CD14-positive monocyte (primary cell): ENCODE measurements at regions not wholly inside any gene's neighbourhood (a gene's known extent, or its start where the extent isn't known, plus 50 kb on each side); places are given as distances from the start of the nearest gene placed in this dataset.

Source experiments
- DNase-seq, 3 donors: peaks; one replicate each; pipeline ENCODE4 v3.0.0-alpha.2; 2011 to 2022
- H2AFZ ChIP-seq: 2 replicates; pipeline ENCODE4 v1.6.0; 2012; ENCODE audit warnings: mild to moderate bottlenecking, low read depth, low read length, inconsistent platforms; ENCODE audit not compliant: insufficient read depth, poor library complexity, severe bottlenecking
- H3K27ac ChIP-seq, 2 donors: 1 replicate in 1 of 2; 2 replicates in 1 of 2; pipeline ENCODE4 v1.5.1; 2012 to 2013; ENCODE audit warnings: low read length in 2 of 2, control low read depth in 1 of 2, inconsistent platforms in 1 of 2, low read depth in 1 of 2, mild to moderate bottlenecking in 1 of 2
- H3K27me3 ChIP-seq, 2 donors: one replicate each; pipeline versions ENCODE4 v1.6.0 to v1.6.1; 2011 to 2013; ENCODE audit warnings: low read length in 2 of 2; ENCODE audit not compliant: control insufficient read depth in 2 of 2, insufficient read depth in 2 of 2
- H3K36me3 ChIP-seq, 2 donors: replicated peaks in 1 of 2; 1 replicate in 1 of 2; 2 replicates in 1 of 2; pipeline versions ENCODE4 v1.5.1 to v1.6.1; 2012 to 2013; ENCODE audit warnings: low read length in 2 of 2, control low read depth in 1 of 2, inconsistent platforms in 1 of 2, mild to moderate bottlenecking in 1 of 2; ENCODE audit not compliant: insufficient read depth in 2 of 2, control insufficient read depth in 1 of 2
- H3K4me1 ChIP-seq, 2 donors: 1 replicate in 1 of 2; 2 replicates in 1 of 2; pipeline versions ENCODE4 v1.5.1 to v1.6.1; 2012 to 2013; ENCODE audit warnings: low read length in 2 of 2, control low read depth in 1 of 2, inconsistent platforms in 1 of 2, mild to moderate bottlenecking in 1 of 2, moderate library complexity in 1 of 2; ENCODE audit not compliant: insufficient read depth in 2 of 2, control insufficient read depth in 1 of 2
- H3K4me2 ChIP-seq: replicated peaks from 2 replicates; pipeline ENCODE3; 2012; ENCODE audit warnings: low read length, moderate library complexity, mild to moderate bottlenecking; ENCODE audit not compliant: poor library complexity, severe bottlenecking; ENCODE audit errors: extremely low read depth
- H3K4me3 ChIP-seq, 3 experiments: fragments of 200-600 bp in 1 of 3; sonication (generic) in 1 of 3; replicated peaks in 1 of 3; 1 replicate in 2 of 3; 2 replicates in 1 of 3; pipeline ENCODE4 v1.5.1; 2011 to 2013; ENCODE audit warnings: low read length in 3 of 3, mild to moderate bottlenecking in 3 of 3, control low read depth in 2 of 3, low read depth in 2 of 3, inconsistent platforms in 1 of 3, moderate library complexity in 1 of 3
- H3K79me2 ChIP-seq: 2 replicates; pipeline ENCODE4 v1.6.0; 2012; ENCODE audit warnings: mild to moderate bottlenecking, control low read depth, inconsistent platforms, low read length, moderate library complexity; ENCODE audit not compliant: insufficient read depth
- H3K9ac ChIP-seq: 2 replicates; pipeline ENCODE4 v1.6.0; 2017; ENCODE audit warnings: low read length, mild to moderate bottlenecking; ENCODE audit not compliant: insufficient read depth, poor library complexity, severe bottlenecking
- H3K9me3 ChIP-seq, 2 donors: replicated peaks in 1 of 2; 1 replicate in 1 of 2; 2 replicates in 1 of 2; pipeline versions ENCODE4 v1.5.1 to v1.6.1; 2012 to 2013; ENCODE audit warnings: low read length in 2 of 2, control low read depth in 1 of 2; ENCODE audit not compliant: control insufficient read depth in 1 of 2, insufficient read depth in 1 of 2
- H4K20me1 ChIP-seq: 2 replicates; pipeline ENCODE4 v1.6.0; 2012; ENCODE audit warnings: mild to moderate bottlenecking, low read length, control low read depth, moderate library complexity; ENCODE audit not compliant: insufficient read depth
- H3K27ac Mint-ChIP-seq, 7 donors: one replicate each; pipeline ENCODE4 v1.8.0; 2020; ENCODE audit warnings: mild to moderate bottlenecking in 7 of 7, mixed read lengths in 7 of 7, moderate library complexity in 6 of 7, inconsistent platforms in 2 of 7
- H3K27me3 Mint-ChIP-seq, 3 donors: one replicate each; pipeline ENCODE4 v1.8.0; 2021 to 2022; ENCODE audit warnings: low read depth in 3 of 3, mild to moderate bottlenecking in 3 of 3, mixed read lengths in 3 of 3, moderate library complexity in 3 of 3, inconsistent platforms in 1 of 3
- H3K36me3 Mint-ChIP-seq, 2 donors: one replicate each; pipeline ENCODE4 v1.8.0; 2020; ENCODE audit warnings: mixed read lengths in 2 of 2, inconsistent platforms in 1 of 2, mild to moderate bottlenecking in 1 of 2
- H3K4me1 Mint-ChIP-seq: one replicate; pipeline ENCODE4 v1.8.0; 2020; ENCODE audit warnings: mild to moderate bottlenecking, mixed read lengths
- H3K4me3 Mint-ChIP-seq, 2 donors: one replicate each; pipeline ENCODE4 v1.8.0; 2020; ENCODE audit warnings: mild to moderate bottlenecking in 2 of 2, mixed read lengths in 2 of 2, moderate library complexity in 1 of 2
- H3K9me3 Mint-ChIP-seq, 7 donors: one replicate each; pipeline ENCODE4 v1.8.0; 2020 to 2022; ENCODE audit warnings: mixed read lengths in 7 of 7, mild to moderate bottlenecking in 6 of 7, moderate library complexity in 6 of 7, inconsistent platforms in 2 of 7
- CTCF ChIP-seq: fragments of 200-600 bp; IDR thresholded peaks from one replicate; pipeline ENCODE4 v1.8.0; 2022; ENCODE audit warnings: antibody characterized with exemption, mild to moderate bottlenecking
- WGBS: methylation state at CpG from one replicate; pipeline ENCODE4 v1.1.5; 2013; ENCODE audit warnings: missing lambda C conversion rate; ENCODE audit not compliant: insufficient coverage; 5-methylcytosine and 5-hydroxymethylcytosine counted together
- intact Hi-C, 2 donors: fragments of 100-400 bp; cut with micrococcal nuclease; formaldehyde crosslinking; loops; one replicate each; pipeline versions ENCODE4 v1.15.0 to v1.15.1; 2023

GRCh38 chr3:178043084-178043483 is 493.2 kb upstream of the KCNMB2 start:
- Histone ChIP-seq H4K20me1 (no peaks in the 10 kb centered on the region), H3K27me3 (no peaks in the 10 kb centered on the region), H3K27ac (no peak overlapping the region), H3K4me3 (no peak overlapping the region), H3K79me2 (no peaks in the 10 kb centered on the region), H3K9ac (no peak overlapping the region), H2AFZ (no peak overlapping the region), H3K4me2 (no peak overlapping the region), H3K9me3 (no peaks in the 10 kb centered on the region), H3K4me1 (peaks cover 0 to 3% of the 10 kb centered on the region in 2 donors), H3K36me3 (no peaks in the 10 kb centered on the region)
- Mint-ChIP-seq H3K9me3 (peaks cover 0 to 10% (median 3%) of the 10 kb centered on the region in 7 donors), H3K27ac (no peak overlapping the region), H3K4me3 (no peak overlapping the region), H3K4me1 (peaks cover 6% of the 10 kb centered on the region), H3K27me3 (no peaks in the 10 kb centered on the region), H3K36me3 (no peaks in the 10 kb centered on the region)
- no CpG with 5 or more reads among the region's 3 CpGs for WGBS
- no peak for DNase-seq
- TF ChIP-seq CTCF: no peak
- intact Hi-C loops: no loop called here

GRCh38 chr3:178044320-178044719 is 491.9 kb upstream of the KCNMB2 start:
- WGBS: no CpG with 5 or more reads among the region's 2 CpGs
- Histone ChIP-seq H3K27me3 (no peaks in the 10 kb centered on the region), H3K9me3 (no peaks in the 10 kb centered on the region), H3K4me3 (no peak overlapping the region), H3K4me2 (no peak overlapping the region), H3K79me2 (no peaks in the 10 kb centered on the region), H3K36me3 (no peaks in the 10 kb centered on the region), H2AFZ (no peak overlapping the region), H3K9ac (no peak overlapping the region), H4K20me1 (no peaks in the 10 kb centered on the region), H3K27ac (no peak overlapping the region), H3K4me1 (peaks cover 0 to 3% of the 10 kb centered on the region in 2 donors)
- intact Hi-C loops: no loop called here
- peaks cover 6% of the 10 kb centered on the region for H3K4me1 Mint-ChIP-seq
- H3K27me3 Mint-ChIP-seq: peaks cover 0 to 2% (median 1%) of the 10 kb centered on the region in 3 donors
- H3K9me3 Mint-ChIP-seq: peaks cover 0 to 10% (median 3%) of the 10 kb centered on the region in 7 donors
- no peak for TF ChIP-seq CTCF
- H3K4me3 Mint-ChIP-seq: no peak overlapping the region
- no peak for DNase-seq
- no peak overlapping the region for H3K27ac Mint-ChIP-seq
- no peaks in the 10 kb centered on the region for H3K36me3 Mint-ChIP-seq
